HUDEP-2 (cell line): ENCODE measurements at regions not wholly inside any gene's neighbourhood (a gene's known extent, or its start where the extent isn't known, plus 50 kb on each side); places are given as distances from the start of the nearest gene placed in this dataset.

Experiments used
- DNase-seq, 76 experiments: peaks; one replicate each; lab custom pipeline; 2025; ENCODE audit not compliant: unreplicated experiment in 76 of 76; lab: John Stamatoyannopoulos, UW

- no peak for DNase-seq
Measured at GRCh38 chr5:34576891-34577666, 79.0 kb upstream of the RAI14 start.

GRCh38 chr5:34578962-34579361 lies 77.2 kb upstream of the RAI14 start:
- DNase-seq, result no peak

- DNase-seq, result no peak
Measured at GRCh38 chr5:34580983-34581382, 75.1 kb upstream of the RAI14 start.

GRCh38 chr5:34582371-34582770 lies 73.8 kb upstream of the RAI14 start:
- no peak for DNase-seq

- DNase-seq, result no peak
Measured at GRCh38 chr5:34583167-34583566, 73.0 kb upstream of the RAI14 start.

GRCh38 chr5:34584165-34584564 lies 72.0 kb upstream of the RAI14 start:
- no peak for DNase-seq

DNA sequence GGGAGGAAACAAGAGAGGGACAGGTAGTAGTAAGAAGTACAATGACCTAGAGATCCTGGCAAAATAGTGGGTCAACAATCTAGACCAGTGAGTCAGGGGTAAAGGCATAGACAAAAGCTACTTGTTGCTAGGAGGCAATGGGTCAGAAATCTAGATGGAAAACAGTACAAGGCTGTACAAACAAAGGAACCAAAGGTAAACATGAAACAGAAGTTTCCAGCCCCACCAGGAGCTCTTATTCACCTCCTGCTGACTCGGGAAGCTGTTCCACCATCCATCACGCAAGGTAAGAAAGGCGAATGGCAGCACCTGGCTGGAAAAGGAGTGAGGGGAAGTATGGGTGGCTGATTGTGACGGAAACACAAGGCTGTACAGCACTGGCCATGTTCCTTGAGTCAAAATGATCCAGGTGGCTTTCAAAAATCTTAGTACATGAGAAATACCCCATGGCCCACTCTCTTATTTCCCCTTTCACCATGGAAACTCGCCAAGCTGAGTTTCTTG lies 70.5 kb upstream of the RAI14 start:
- no peak for DNase-seq

DNA sequence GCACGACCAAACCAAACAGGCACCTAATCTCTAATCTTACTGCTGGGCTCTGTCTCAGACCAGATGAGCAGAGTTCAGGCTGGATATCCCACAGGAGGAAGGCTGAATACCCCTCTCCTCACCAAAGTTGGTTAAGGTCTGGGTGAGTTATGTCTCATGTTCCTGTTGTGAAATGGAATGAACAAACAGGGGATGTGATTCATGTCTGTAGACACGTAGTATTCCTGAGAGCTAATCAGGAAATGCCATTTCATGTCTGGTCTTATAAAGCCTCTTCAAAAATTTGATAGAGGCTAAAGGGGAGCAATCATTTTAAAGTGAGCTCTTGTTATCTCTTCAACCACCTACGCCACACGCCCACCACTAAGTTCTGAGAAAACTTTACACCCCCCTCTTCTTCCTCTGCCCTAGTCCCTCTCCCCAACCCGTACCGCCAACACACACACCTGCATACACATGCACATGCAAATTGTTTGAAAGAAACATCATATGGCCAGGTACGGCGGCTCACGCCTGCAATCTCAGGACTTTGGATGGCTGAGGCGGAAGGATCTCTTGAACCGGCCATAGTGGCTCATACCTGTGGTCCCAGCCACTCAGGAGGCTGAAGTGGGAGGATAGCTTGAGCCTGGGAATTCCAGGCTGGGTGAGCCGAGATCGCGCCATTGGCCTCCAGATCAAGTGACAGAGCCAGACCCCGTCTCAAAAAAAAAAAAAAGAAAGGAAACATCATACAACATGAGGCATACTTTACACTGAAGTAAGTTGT lies 69.8 kb upstream of the RAI14 start:
- peak in 2 of 76 experiments; percentile 1 to 6 for DNase-seq

- DNase-seq, result peak in 28 of 76 experiments; percentile 2 to 72 (median 30)
Measured at GRCh38 chr5:34587355-34588241, 68.5 kb upstream of the RAI14 start.

DNA sequence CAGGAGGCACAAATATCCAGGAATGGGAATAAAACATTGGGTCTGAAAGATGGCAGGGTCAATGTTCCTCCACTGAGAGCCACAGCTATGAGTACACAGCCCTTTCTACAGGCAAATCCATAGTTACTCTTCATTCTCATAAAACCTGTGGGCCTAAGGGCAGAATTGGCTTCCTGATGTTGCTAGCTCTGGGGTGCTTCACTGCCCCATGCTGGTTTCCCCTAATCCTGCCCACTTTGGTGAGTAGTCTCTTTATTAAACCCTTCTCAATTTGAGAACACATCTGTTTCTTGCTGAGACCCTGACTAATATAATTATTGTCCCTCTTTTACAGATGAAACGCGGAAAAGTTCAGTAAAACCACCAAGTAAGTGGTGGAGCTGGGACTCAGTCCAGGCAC lies 66.3 kb upstream of the RAI14 start:
- no peak for DNase-seq

DNA sequence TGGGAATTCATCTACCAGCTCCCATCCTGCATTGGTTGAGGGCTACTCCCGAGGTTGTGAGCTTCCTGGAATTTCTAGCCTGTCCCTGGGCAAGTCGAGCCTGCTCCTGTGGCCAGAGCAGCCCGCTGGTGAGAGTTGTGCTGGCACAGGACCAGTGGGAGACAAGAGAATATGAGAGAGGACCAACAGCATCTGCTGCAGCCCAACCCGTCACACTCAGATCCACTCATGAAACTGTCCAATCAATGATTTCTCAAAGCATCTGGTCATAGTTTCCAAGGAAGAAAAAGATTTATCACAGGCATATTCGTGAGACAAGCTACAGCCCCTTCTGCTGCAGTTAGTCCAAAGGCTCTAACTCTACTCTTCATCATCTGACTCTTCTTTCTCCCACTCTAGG lies 64.4 kb upstream of the RAI14 start:
- DNase-seq, result no peak

GRCh38 chr5:34597034-34598027 lies 58.8 kb upstream of the RAI14 start:
- no peak for DNase-seq

DNA sequence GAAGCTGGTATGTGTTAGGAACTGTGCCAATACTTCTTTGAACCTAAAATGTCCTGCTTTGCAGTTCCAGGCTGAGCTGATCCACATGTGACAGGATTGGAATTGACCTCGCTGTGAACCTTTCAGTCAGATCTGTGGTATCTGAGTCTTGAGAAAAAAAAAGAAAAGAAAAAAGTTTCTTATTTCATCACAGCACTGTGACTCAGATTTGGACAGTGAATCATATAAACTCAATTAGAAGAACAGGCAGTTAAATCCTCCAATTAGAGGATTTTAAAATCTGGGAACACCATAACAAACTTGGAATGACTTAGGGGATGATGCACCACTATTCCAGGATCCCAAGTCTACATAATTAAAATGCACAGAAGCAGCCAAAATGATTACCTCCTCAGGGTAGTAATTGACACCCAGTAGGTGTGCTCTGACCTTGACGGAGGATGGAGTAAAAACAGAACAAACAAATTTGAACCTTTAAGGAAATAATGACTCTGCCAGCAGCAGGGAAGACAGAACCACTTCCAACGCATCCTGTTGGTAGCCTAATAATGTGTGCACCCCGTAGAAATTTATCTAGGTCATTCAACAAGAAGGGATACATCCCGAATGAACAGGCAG lies 57.8 kb upstream of the RAI14 start:
- DNase-seq, result no peak

GRCh38 chr5:34599471-34600117 lies 56.5 kb upstream of the RAI14 start:
- no peak for DNase-seq

DNA sequence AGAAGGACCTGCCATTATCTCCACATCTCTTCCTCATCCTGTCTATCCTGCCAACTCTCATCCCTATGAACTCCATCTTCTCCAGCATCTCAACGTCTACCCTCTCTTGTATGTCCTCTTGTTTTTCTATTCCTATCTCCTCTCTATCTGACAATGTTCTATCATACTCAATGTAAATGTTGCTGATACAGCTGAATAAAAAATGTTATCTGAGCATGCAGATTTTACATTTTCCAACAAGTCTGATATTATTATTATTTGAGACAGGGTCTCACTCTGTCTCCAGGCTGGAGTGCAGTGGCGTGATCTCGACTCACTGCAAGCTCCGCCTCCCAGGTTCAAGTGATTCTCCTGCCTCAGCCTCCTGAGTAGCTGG lies 56.0 kb upstream of the RAI14 start:
- DNase-seq, result no peak

DNA sequence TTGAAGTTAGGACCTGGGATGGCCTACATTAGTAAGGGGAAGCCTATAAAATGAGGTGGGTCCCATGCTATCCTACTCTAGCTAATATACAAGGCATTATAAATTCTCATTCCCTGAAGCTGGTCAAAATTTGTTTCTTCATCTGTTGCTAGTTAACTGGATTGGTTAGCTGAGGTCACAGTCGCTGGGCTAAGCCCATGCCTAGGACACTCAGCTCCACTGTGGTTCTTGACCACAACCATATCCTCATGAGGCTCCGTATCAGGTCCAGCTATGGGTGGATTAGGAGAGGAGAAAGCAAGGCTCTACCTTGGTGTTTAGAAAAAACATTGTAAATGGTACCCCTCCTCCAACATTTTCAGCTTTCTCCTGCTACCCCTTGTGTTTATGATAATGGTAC lies 52.8 kb upstream of the RAI14 start:
- no peak for DNase-seq

DNA sequence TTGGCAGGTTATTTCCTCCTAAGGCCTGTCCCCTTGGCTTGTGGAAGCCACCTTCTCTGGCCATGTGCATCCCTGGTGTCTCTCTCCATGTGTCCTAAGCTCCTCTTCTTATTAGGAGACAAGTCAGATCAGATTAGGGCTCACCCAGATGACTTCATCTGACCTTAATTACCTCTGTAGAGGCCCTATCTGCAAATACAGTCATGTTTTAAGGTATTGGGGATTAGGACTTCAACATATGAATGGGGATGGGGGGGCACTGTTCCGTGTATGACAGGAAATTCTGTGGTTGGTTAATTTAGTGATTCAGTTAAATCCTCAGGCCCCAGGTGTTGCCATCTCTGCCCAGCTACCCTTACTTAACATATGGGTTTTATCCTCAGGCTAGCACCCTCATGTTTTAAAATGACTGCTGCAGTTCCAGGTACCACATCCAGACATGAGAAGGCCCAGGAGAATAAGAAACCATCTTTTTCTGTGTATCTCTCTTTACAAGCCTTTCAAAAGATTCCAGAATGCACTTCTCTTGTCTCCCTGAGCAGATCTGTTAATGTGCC lies 51.9 kb upstream of the RAI14 start:
- no peak for DNase-seq

DNA sequence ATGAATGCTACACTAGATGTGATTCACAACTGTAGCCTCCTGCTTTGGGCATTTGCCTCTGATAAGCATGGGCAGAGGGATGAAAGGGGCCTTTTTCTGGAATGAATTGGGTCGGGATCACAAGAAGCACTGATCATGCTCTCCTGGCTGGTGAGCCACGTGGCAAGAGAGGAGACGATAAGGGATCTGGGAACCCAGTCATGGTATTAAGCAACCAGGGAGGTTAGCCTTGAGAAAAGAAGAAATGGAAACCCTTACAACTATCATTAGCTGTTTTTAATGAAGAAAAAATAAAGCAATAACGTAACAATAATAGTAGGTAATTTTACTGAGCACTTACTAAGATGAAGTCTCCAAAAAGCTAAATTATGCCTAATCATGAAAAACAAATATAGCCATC lies 50.0 kb upstream of the RAI14 start:
- no peak for DNase-seq
